Hindlimb muscle (tissue), 1 donor: ENCODE measurements at regions not wholly inside any gene's neighbourhood (a gene's known extent, or its start where the extent isn't known, plus 50 kb on each side); places are given as distances from the start of the nearest gene placed in this dataset.

ENCODE experiments used
- DNase-seq: peaks from one replicate; pipeline ENCODE4 v3.0.0-alpha.2; 2013

DNA sequence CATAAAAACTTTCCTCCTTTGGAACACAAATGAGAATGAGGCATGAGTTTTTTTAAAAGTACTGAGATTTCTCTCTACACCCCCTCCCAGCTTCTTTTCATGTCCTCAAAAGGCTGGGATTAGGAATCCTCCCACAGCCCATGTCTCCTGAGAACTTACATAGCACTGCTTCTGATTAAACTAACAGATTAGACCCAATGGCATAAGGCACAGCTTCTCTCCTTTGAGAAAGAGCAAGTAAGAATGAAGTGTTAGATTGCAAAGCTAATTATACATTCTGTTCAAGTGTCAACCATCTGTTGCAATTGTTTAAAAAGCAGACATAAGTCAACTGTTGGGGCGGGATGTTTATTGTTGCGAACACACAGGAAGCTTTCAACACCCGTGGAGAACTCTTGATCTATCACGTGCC lies 715.1 kb downstream of the CDH11 start:
- no peak for DNase-seq

DNA sequence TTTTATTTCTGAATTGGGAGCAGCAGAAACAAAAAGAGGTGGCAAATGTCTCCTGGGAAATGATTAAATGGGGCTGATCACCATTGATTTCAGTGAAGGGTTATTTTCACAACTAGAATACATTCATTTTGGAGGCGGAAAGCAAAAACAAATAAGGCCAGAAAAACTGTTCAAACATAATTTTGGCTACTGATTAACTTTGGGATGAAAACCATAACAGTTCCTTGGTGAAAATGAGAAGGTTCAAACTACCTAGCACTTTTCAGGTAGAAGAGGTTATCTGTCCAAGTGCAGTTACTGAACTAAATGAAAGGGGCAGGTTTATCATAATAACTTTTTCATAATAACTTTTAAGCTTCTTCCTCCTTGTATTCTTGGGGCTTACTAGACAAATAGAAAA lies 718.5 kb downstream of the CDH11 start:
- no peak for DNase-seq

DNA sequence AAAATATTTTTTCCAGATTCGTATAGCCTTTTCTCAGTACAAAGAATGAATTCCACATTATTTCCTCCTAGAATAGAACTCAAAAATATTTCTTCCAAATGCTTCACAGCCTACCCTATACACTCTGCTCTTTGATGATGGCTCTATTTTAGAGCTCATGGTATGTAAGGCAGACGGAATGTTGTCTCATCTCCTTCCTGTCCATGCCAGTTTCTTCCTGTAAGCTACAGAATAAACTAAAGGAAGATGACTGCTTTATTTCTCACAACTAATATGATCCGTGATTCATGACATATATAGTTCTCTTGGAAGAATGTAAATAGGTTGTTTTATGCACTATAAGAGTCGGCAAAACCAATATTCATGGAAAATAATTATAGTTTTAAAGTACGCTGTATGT lies 723.1 kb downstream of the CDH11 start:
- DNase-seq = no peak

DNA sequence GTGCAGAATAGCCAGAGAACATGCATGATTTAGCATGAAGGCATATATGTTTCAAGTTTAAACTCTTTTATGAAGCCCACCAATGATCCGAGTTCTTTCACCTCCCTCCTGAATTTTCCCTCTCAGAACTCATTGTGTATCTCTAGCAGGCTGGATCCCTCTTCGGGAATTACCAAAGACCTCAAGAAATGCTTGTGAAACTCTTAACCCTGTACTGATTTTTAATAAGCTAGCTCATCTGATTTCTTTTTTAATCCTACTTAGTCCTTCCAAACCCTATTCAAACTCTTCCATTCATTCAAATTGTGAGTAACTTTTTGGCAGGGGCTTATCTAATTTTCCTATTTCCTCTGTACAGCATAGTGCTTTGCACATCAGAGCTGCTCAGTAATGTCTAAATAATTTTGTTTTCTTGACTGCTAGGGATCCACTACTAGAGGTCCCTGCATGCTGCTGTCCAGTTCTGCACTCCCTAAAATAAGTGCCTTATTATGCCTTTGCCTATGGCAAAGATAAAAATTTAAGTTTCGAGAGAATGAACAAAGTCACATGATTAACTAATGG lies 723.8 kb downstream of the CDH11 start:
- no peak for DNase-seq

DNA sequence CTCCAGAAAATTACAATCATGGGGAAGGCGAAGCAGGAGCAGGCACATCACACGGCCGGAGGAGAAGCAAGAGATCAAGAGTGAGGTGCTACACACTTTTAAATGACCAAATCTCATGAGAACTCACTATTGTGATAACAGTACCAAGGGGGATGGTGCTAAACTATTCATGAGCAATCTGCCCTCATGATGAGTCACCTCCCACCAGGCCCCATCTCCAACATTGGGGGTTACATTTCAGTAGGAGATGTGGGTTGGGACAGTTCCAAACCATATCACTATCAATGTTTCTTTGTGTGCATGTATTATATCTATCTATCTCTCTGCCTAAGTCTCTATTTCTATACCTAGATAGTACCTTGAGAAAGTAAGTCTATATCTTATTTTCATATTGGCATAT lies 724.8 kb downstream of the CDH11 start:
- DNase-seq = no peak

DNA sequence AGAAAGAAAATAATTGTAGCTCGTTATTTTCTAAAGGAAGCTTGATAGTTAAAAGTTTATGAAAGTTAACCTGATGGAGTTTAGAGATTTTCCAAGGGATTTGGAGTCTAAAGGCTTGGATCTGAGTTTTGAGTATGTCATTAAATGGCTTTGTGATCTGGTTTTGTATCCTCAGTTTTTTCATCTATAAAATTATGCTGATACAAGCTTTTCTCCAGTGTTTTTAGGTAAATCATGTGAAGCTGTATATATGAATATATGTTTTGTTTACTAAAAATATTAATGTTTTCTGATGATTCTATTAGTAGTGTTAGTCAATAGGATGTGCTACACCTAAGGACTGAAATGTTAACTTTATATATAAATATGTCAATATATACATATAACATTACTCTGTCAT lies 727.8 kb downstream of the CDH11 start:
- DNase-seq = no peak

DNA sequence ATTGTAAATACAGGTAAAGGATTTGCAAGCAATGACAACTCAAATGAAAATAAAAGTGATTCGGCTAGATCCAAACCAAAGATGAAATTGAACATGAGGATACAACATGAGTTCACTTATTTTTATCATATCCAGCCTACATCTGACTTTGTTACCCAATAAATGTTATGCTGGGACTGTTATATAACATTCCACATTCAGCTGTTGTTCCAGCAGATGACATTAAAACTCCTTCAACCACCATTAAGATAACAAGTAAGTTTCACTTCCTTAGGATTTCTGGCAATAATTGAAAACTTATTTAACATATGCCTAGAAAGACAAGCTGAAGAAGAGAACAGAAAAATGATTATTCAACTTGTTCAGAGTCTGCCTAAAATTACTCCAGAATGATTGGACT lies 729.4 kb downstream of the CDH11 start:
- DNase-seq = no peak

DNA sequence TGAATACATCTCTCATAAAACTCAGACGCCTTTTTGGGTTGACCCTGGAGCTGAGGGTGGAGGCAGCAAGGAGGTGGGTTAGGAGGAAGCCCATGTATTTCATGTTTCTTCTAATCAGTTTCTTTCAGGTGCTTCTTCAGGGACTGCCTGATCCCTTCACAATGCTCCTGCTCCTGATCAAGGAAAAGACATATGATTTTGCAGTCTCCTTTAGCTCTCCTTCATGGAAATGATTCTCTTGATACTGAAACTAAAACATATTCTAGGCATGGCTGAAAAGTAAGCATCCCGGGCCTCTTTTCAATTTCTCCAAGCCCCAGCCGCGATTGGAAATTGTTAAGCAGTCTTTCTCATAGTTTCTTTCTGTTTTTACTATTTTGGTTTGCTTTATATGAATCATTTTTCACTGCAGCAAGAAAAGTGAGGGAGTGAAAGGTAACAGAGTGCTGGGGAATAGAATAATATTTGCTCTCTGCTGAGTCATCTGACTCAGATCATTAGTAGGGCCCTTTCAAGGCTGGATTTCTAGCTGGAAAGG lies 730.7 kb downstream of the CDH11 start:
- peak; percentile 19 for DNase-seq

DNA sequence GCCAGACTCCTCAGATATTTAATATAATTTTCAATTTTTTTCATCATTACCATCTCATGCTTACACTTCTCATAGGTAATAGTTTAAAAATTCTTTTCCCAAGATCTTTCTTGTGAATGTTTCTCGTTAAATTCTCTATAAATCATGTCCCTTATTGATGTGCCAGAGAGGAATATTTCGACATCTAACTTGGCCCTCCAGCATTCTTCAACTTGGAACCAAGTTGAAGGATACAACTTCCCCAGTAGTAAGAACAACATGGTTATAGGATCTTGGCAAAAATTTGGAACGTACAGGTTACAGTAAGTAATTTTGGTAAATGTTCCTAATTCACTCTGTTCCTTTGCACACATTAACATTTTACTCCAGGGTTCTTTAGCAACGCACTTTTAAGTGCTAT lies 731.8 kb downstream of the CDH11 start:
- DNase-seq = no peak

DNA sequence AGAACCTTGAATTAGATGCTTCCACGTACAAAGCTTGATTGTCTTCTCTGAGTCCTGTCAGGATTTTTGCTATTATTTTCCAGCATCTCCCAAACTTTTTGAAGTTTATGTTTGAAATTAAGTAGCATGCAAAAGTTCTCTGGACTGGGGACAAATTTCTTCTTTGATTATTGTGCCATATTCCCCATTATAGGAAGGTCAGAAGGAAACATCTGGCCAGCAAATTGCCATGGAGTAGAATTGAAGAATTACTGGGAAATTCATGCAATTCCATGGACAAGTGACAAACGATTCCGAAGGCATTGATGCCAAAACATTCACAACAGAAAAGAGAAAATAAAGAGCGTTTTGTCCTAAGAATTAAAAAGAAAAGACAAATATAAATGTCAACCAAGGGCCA lies 737.2 kb downstream of the CDH11 start:
- DNase-seq = no peak

DNA sequence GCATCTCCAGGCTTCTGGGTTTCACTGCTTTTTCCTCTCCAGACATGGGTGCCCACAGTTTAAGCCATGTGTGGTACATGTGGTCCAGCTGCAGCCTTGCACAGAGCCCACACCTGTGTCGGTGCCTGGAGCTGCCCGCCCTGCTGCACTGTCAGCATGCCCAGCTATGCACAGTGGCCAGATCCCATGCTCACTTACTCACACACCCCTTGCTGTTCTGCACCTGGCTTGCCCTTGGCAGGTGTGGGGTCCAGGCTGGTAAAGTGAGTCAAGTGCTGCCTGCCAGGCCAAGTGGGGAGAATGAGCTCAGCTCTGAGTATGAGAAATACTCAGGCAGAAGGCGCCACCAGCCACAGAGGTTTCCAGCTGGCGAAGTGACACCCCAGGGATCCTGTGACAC lies 739.9 kb downstream of the CDH11 start:
- DNase-seq = no peak

DNA sequence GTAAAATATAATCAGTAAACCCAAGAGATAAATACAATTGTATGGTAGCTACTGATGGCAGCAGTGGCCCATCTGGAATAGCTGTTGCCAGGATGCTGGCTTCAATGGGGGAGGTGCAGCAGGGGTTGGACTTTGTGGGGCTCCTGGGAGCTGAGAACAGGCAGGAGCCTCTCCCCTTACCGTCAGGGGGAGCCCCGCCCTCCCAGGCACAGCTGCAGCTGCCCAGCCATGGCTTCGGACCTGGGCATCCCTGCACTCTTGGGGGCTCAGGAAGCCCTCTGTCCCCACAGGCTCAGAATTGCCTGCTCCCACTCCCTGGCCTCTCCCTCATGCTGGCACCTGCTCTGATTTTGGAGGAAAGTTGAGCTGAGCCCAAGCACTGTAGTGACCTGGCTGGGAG lies 741.1 kb downstream of the CDH11 start:
- DNase-seq = no peak

DNA sequence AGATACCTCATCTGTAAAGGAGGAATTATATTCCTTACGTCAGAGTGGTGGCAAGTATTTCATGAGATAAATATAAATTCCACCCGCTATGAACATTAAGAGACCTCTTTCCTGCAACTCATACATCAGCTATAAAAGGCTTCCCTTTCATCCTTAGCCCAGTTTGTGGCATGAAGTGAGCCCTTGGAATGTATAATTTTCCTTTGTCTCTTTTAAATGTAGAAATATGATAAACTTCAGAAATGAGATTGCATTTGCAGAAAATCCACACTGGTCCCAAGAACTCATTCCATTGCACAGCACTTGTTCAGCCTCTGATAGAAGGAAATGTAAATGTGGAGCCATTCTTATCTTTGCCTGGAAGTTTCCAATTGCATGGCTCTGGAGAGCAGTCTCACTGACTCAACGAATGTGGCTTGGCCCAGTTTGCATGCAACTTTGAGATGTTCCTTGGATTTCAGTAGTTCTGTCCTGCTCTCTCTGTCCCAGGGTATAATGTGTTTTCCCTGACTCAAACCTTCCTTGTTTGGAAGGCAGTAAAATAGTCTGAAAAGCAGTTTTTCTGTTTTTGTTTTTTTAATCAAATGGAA lies 746.4 kb downstream of the CDH11 start:
- no peak for DNase-seq

DNA sequence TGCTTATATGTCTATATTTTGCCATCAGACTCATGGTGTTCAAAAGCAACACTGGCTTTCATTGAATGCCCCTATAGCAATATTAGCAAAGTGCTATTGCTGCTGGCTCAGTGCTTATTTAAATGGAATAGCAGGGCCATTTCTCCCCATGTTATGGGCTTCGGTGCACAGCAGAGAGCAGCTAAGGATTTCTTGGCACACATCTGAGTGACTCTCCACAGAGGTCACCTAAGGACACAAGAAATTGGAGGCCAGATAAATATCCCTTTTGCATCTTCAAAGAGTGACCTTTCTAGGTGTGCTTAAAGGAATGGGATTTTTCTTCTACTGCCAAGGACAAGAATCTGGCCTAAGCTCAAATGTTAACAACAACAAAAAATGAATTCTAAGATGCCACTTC lies 751.8 kb downstream of the CDH11 start:
- no peak for DNase-seq

DNA sequence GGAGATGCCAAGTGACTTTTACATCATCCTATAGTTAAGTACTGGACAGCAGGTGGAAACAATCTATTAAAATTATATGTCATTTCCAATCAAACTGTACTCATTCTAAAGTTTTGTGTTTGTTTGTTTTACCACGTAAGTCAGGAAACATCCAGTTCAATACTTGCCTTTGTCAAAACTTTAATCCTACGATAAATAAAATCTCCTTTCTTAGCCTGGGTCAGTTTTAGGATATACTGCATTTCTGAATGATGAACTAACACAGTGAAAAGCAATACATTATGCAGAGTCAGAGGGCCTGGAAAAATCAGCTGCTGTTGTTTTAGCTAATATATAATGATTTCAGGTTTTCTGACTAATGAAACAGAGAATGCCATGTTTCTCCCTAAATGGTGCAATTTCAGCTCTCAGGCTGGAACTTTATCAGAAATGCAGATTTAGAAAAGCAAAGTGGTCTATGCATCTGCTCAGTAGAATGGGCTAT lies 756.4 kb downstream of the CDH11 start:
- DNase-seq = no peak

DNA sequence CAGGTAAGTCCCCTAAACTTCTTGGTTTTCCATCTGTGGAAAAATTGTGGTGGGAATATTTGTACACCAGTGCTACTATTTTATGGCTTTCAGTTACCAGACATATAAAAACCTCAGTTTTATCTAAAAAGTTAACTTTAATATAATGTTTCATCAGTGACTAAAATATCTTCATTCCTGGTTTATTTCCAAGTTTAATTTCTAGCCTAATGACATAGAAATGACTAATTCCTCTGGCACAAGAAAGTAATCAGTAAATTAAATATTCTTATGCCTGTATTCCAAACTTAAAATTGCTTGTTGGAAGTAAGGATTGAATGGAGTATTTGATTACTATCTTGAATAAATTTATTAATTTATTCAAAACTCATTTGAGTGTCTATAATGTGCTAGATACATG lies 757.0 kb downstream of the CDH11 start:
- no peak for DNase-seq

DNA sequence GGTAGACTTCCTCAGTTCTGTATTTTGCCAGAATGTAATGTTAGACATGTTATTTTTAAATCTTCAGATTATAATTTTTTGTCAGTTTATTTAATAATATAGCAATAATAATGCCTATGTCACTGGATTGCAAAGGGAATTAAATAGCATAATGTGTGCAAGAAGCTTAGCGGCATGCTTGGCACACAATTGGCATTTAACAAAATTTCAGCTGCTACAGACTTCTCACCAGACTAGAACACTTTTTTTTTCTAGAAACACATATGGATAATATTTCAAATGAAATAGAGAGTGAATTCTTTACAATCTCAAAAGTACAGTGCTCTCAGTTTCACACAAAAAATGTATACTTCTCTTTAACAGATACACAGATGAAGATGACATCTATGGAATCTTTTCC lies 757.4 kb downstream of the CDH11 start:
- DNase-seq = no peak

DNA sequence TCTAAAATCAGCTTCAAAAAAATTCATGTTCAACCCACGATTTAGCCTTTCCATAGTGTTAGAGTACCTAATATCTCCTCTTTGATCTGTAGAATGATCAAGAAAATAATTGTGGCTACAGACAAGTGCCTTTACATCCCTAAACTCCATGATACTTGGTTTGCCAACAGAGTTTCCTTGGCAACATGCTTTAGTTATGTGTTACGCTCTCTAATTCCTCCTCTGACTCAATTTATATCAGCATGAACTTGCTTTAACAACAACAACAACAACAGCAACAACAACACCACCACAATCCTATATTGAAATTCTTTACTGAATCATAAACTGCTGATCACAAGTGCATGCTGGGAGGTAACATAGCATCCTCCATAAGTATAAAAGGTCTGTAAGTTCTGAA lies 757.8 kb downstream of the CDH11 start:
- DNase-seq = no peak

DNA sequence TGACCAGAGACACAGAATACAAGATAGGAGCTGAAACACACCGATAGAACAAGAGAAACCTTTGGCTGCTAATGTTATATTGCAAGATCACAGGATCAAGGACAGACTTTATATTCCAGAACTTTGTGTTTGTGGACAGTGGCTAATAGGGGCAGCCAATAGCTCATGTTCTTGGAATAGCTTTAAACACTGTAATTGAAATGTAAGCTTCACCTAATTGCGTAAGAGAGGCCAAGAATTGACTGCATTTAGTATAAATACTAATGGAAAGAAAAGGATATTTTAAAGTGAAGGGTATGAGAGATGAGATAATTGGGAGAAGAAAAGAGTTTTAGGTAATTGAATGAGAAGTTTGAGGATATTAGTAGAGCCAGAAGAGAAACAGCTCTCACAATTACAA lies 758.8 kb downstream of the CDH11 start:
- DNase-seq = no peak

DNA sequence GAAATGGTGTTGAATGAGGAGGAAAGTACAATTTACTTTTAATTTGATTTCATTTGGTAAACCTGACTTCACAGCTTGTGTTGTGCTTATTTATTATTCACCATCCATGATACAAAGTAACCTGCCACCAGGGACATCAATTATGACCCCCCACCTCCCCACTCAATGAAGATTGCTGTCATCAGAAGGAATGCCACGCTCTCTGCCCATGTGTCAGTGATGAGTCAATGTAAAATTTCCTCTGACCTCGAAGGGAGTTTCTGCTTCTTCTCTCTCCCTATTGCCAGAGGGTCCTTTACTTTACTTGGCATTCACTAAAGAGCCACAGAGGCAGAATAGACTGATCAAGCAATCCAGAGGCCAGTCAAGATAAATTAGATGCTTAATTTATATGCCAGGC lies 759.7 kb downstream of the CDH11 start:
- DNase-seq = no peak

DNA sequence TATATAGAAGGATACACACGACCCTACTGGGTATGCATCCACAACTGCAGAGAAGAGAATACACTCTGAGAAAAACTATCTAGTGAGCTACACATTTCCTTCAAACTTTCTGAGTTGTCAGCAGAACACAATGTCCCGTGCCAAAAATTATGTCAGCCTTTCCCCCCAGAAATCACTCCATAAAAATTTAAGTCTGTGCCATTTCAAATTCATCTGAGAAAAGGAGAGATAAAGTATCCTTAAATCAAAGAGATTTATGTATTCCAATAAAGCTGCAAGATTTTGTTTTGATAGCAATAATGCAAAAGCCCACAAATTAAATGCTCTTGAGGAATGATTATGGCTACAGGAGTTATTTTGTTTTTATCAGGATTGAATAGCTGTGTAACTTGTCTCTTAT lies 760.1 kb downstream of the CDH11 start:
- no peak for DNase-seq

DNA sequence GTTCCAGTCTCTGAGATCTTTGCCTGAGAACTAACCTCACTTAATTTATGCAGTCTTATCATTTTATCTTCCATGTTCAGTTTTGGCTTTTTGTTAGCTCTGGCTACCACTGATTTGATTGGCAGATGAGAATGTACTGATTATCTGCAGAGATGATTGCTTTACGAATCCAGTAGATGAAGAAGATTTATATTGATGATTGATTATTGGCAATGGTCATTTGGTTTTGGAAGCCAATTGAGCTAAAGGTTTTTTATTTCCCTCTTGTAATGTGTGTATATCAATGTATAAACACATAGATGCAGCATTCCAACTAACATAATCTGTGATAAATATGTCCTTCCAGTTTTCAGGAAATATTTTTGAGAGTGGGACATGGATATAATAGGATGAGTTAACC lies 763.6 kb downstream of the CDH11 start:
- DNase-seq = no peak

DNA sequence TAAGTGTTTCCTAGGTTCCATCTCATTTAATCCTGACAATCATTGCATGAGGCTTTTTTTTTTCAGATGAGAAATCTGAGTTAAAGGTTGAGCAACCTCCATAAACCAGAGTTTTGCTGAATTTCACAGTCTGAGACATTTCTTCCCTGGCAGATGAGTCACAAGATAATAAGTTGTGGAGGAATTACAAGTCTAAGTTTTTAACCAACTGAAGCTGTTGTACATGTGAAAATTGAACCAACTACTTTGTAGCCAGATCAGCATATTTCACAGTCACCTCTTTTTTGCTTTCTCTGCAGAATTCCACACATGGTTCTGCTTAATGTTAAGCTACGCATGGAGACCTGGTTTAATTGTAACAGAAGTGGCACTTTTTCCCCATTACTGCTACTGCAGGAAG lies 765.6 kb downstream of the CDH11 start:
- no peak for DNase-seq

DNA sequence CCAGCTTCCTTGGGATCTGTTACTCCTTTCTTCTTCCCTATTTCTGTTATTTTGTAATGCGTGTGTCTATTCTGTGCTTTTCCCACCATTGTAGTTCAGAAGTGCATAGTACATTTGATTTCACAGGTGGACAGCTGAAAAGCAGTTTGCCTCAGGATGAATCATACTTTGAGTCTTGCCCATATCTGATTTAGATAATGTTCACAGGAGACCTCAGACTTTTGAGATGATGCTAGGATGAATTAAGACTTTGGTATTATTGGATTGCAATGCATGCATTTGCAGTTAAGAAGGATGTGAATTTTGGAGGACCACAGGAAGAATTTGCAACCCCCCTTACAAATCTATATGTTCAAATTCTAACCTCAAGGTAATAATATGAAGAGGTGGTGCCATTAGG lies 769.6 kb downstream of the CDH11 start:
- no peak for DNase-seq

DNA sequence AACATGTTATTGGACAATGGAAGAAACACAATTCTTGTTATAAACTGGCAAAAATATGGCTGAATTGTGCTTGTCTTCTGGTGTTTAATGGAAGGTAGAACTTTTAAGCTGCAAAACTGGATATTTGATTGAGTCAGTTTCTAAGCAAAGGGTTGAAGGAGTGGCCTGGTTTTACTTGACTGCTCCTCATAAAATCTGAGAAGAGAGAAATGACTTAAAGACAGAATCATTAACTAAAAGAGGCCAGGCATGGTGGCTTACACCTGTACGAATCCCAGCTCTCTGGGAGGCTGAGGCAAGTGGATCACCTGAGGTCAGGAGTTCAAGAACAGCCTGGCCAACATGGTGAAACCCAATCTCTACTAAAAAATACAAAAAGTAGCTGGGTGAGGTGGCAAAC lies 770.7 kb downstream of the CDH11 start:
- DNase-seq = no peak
